Gastroesophageal sphincter (tissue), 3 donors: ENCODE measurements at regions not wholly inside any gene's neighbourhood (a gene's known extent, or its start where the extent isn't known, plus 50 kb on each side); places are given as distances from the start of the nearest gene placed in this dataset.

Experiments used
- EP300 ChIP-seq: sonication (generic); formaldehyde crosslinking; IDR thresholded peaks from one replicate; pipeline ENCODE4 v1.6.1; 2017; ENCODE audit warnings: antibody characterized with exemption, mild to moderate bottlenecking
- POLR2A ChIP-seq, 2 donors: fragments of 450-650 bp; IDR thresholded peaks; one replicate each; pipeline ENCODE4 v1.6.1; 2017; ENCODE audit warnings: antibody characterized with exemption in 2 of 2, mild to moderate bottlenecking in 2 of 2, moderate library complexity in 1 of 2
- POLR2AphosphoS5 ChIP-seq: sonication (generic); formaldehyde crosslinking; IDR thresholded peaks from one replicate; pipeline ENCODE4 v1.6.1; 2017; ENCODE audit warnings: antibody characterized with exemption
- TF ChIP-seq, protein P1 (sequence below), 4 experiments: fragments of 200-600 bp in 2 of 4; fragments of 450-650 bp in 2 of 4; sonication (generic) in 1 of 4; IDR thresholded peaks; one replicate each; pipeline ENCODE4 v1.5.1; 2017 to 2019; ENCODE audit warnings: antibody characterized with exemption in 4 of 4, mild to moderate bottlenecking in 2 of 4, moderate library complexity in 2 of 4

DNA sequence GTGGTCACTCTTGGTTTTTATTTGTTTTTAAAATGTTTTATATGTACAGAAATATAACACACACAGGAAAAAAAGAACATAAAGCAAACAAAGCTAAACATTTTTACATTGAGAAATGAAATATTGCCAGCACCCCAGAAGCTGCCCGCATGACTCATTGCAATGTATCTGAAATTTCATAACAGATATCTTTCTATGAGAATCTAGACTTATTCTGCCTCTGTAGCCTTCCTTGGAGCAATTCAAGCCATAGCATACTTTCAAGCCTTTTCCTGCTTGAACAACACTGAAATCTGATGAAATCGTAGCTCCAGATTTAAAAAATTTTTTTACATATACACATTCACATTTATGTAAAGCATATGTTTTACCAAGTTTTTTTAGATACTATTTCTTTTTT is 86.9 kb downstream of the RBBP6 start:
- TF ChIP-seq POLR2AphosphoS5: no peak
- TF ChIP-seq, protein P1, sequence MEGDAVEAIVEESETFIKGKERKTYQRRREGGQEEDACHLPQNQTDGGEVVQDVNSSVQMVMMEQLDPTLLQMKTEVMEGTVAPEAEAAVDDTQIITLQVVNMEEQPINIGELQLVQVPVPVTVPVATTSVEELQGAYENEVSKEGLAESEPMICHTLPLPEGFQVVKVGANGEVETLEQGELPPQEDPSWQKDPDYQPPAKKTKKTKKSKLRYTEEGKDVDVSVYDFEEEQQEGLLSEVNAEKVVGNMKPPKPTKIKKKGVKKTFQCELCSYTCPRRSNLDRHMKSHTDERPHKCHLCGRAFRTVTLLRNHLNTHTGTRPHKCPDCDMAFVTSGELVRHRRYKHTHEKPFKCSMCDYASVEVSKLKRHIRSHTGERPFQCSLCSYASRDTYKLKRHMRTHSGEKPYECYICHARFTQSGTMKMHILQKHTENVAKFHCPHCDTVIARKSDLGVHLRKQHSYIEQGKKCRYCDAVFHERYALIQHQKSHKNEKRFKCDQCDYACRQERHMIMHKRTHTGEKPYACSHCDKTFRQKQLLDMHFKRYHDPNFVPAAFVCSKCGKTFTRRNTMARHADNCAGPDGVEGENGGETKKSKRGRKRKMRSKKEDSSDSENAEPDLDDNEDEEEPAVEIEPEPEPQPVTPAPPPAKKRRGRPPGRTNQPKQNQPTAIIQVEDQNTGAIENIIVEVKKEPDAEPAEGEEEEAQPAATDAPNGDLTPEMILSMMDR (IDR thresholded peaks at IDR 0.05): no peak
- TF ChIP-seq POLR2A (IDR thresholded peaks at IDR 0.05): no peak
- TF ChIP-seq EP300: no peak
